Urothelium cell line (cell line): ENCODE measurements at regions not wholly inside any gene's neighbourhood (a gene's known extent, or its start where the extent isn't known, plus 50 kb on each side); places are given as distances from the start of the nearest gene placed in this dataset.

Experiments
- DNase-seq: peaks from one replicate; pipeline ENCODE4 v3.0.0; 2011; ENCODE audit warnings: low spot score, mixed read lengths
- FAIRE-seq: peaks from 2 replicates; lab custom pipeline; 2011; peaks lifted over from hg19 to GRCh38; lab: Jason Lieb, UNC

- DNase-seq: no peak
- FAIRE-seq: no peak
These were observed 552.1 kb downstream of the TFEC start for GRCh38 chr7:115478426-115478825.

DNA sequence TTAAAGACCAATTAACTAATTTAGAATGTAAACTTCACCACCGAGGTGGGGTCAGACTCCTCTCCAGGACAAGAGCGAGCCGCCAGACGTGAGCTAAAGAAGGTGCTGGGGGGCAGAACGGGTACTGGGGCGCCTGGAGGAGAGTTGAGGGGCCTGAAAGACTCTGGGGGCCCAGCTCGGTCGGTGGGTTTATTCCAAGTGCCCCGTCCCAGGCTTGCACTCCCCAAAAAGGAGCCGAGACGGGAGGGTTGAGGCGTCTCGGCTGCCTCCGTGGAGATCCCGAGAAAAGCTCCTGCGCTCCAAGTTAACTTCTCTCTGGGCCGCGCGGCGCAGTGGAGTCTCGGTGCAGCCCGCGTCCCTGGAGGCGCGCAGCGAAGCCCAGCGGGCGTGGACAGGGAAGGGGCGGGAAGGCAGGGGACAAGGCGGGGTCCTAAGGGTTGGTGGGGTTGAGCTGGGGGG is 553.3 kb downstream of the TFEC start:
- FAIRE-seq: no peak
- no peak for DNase-seq

- DNase-seq: no peak
- no peak for FAIRE-seq
These were observed 553.8 kb downstream of the TFEC start for GRCh38 chr7:115476671-115477181.

DNA sequence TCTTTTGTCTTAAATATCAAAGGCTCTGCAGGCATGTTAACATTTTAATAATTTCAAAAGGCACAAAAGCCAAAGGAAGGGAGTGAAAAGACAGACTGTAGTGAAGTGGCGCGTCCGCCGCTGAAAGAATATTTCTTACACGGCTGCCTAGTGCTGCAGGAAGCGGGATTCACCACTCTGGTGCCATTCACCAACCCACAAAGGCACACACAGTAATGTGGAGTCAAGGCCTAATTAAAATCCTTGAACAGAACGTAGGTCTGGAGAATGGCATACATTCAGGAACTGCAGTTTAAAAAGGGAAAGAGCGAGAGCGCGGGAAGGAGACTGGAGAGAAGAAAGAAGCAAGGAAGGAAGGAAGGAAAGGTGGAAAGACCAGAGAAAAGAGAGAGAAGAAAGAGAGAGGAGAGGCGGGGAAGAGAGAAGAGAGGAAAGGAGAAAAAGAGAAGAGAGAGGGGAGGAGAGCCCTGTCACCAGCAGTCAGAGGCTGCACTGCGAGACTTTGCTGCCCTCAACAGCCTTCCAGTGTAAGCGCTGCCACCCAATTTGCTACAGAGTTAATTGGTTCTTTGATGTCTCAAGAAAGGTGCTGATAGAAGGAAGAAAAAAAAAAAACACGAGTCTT is 554.0 kb downstream of the MDFIC start:
- no peak for DNase-seq
- FAIRE-seq: no peak

GRCh38 chr7:115475206-115475605 is 553.3 kb downstream of the MDFIC start:
- no peak for DNase-seq

DNA sequence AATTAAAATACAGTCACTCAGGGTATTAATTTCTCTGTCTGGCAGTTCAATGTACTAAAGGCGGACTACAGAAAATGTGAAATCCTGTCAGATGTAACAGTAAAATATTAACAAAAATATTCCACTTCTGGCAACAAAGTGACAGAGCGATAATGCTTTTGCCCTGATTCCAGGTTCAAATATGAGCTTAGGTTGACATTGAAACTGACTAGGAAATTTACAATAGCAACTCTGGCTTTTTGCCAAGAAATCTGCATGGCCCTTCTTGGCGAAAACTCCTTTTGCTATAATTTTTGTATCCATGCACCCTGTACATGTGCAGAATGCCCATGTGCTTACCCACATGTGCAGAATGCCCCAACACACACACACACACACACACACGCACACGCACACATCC is 552.2 kb downstream of the MDFIC start:
- no peak for FAIRE-seq

More at GRCh38 chr7:115475206-115475605, 553.3 kb downstream of the MDFIC start:
- no peak for FAIRE-seq

GRCh38 chr7:115471891-115472290 is 550.0 kb downstream of the MDFIC start:
- DNase-seq (peak; percentile 27), FAIRE-seq (no peak)

More for the DNA sequence above, 552.2 kb downstream of the MDFIC start:
- no peak for DNase-seq

DNA sequence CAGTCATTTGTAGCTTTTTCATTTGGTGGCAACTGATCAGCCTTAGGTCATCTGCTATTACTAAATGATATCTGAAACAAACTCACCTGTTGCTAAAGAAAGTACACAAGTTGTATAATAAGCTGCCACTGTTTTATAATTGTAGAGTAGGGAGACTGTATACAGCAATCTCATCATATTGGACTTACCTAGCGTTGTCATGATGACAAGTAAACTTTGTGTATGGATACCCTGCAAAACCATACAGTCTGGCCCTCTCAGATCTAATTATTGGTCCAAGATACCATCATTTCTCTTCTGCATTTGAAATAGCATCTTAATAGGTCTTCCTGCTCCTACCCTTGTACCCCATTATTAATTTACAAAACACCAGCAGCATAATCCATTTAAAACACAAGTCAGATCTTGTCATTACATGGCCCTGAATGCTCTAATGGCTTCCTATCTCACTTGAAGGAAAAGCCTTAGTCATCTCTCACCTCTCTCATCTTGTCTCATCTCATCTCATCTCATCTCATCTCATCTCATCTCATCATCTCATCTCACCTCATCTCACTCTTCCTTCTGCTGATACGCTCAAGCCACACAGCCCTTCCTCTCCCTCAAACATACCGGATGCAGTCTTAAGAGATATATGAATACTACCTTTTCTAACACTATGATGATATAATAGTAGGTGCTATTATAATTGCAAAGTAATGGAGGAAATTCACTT is 540.6 kb downstream of the MDFIC start:
- no peak for FAIRE-seq
- no peak for DNase-seq

- FAIRE-seq: no peak
These were observed 527.8 kb downstream of the MDFIC start for GRCh38 chr7:115449689-115450088.

DNA sequence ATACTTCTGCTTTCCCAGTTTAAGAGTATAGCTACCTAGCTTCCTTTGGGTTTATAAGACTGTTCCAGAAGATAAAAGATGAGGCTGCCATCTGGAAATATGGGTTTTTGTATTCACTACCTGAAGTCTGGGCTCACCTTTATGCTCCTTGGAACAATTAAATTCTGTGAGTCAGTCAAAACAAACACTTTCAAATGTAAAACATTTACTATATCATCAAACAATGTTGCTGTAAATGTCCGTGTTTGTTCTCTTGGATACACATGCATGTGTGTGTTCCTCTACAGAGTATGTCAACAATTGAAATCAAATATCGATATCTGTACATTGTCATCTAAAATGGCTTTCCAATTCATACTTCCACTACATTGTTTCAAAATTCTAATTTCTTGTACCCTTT is 525.6 kb downstream of the MDFIC start:
- no peak for FAIRE-seq
- DNase-seq: no peak

More at GRCh38 chr7:115449689-115450088, 527.8 kb downstream of the MDFIC start:
- DNase-seq: no peak

DNA sequence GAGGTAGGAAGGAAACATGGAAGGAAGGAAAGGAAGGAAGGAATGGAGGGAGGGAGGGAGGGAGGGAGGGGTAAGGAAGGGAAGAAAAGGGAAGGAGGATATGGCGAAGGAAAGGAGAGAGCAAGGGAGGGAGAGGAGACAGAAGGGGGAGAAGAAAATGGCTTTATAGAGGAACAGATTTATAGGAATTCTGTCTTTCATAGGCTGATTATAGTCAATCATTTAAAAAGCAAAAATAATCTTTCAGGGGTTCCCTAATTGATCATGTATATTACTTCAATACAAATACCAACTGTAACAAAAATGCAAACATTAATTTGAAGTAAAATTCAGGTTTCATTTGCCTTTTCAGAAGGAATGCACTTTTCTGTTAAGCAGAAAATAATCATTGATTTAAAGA is 519.1 kb downstream of the MDFIC start:
- no peak for FAIRE-seq
- no peak for DNase-seq

GRCh38 chr7:115435178-115435577 is 513.3 kb downstream of the MDFIC start:
- FAIRE-seq: no peak
- no peak for DNase-seq

DNA sequence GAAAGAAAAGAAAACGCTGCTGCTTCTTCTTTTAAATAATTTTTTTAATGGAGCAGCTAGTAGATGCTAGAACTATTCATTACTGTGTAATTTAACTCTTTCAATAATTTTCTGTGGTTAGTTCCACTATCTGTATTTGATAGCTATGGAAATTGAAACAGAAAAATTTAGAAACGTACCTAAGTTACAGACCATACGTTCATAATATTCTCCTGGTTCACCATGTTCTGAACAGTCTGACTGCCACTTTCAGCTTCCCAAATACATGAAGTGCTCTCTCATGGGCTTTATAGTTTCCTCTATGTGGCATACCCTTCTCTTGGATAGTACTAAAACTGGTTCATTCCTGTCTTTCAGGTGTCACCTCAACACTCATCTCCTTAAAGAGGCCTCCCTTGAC is 508.0 kb downstream of the MDFIC start:
- DNase-seq: no peak
- no peak for FAIRE-seq

- no peak for FAIRE-seq
- no peak for DNase-seq
These were observed 495.8 kb downstream of the MDFIC start for GRCh38 chr7:115417662-115418061.

- FAIRE-seq (no peak), DNase-seq (no peak)
These were observed 489.2 kb downstream of the MDFIC start for GRCh38 chr7:115410972-115411686.

DNA sequence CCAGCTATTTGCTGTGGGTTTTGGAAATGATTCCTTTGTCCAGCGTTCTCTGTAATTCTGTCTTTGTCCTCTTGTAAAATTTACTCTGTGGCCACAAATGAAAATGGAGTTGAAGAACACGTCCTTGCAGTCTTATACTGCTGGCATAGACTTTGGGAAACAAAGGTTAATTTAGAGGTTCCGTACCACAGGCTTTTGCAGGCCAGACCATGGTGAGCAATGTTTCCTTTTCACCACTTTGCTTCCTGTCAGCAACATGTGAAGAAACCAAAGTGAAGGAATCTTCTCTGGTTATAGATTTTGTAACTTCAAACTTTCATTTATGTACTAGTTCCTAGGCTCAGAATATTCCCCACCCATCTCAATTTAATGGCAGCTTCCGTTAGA is 488.5 kb downstream of the MDFIC start:
- FAIRE-seq (no peak), DNase-seq (no peak)

DNA sequence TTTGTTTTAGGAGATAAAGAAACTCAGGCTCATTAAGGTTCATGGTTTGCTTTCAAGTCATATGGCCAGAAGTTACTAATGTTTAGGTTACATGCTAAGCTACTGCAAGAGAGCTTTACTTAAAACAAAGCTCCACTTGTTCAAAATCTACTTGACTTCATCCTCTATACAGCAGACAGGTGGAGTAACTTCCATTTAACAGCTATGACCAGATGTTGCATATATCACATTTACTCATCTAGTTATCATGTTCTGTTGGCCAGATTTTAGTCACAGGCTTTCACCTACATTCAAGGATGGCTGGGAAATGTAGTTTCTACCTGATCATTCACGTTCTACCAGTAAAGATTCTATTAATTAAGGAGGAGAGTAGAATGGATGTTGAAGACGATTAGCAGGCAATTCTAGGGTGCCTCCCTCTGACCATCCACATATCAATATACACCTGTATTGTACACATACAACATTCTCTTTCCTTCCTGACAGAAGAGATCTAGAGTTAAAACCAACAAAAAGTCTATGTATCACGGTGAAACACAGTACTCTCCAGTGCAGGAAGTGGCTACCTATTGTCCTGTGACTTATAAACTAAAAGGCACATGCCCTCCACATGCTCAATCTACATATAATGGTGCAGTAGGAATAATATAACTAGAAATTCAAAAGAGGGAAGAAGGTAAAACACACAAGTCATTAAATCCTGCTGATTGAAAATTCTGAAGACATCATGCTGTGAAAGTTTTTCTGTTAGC is 488.0 kb downstream of the MDFIC start:
- FAIRE-seq: no peak
- no peak for DNase-seq

DNA sequence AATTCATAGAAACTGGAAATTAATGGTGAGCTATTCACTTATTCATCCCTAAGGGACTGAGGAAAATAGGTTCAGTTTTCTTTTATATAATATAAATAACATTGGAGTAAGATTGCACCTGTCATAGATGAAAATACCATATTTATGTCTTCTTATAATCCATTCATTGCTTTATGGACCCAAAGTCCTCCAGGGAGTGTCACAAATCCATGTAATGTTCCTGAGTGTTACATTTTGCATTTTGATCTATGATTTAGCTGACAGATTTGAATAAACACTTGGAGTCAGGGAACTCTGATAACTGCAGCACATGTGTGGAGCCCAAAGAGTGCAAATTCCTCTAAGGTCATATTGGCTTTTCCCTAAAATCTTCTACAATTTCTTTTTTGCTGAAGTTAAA is 484.3 kb downstream of the MDFIC start:
- DNase-seq: no peak
- no peak for FAIRE-seq

DNA sequence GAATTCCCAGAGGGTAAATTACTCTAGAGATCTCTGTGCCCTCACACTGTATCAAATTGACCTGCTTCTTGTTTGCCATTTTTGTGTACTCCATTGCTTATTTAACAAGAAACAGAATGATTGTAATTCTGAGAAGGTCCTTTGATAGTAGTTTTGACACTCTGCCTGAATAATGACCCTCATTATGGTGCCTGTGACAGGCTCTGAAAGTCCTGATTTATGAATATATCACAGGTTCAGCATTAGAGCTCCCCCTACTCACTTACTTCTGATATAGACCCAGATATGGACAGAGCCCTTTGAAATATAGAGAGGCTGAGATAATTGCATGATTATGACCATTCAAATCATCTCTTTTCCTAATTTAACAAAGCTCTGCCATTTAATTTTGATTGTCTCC is 465.2 kb downstream of the MDFIC start:
- DNase-seq (no peak), FAIRE-seq (no peak)

DNA sequence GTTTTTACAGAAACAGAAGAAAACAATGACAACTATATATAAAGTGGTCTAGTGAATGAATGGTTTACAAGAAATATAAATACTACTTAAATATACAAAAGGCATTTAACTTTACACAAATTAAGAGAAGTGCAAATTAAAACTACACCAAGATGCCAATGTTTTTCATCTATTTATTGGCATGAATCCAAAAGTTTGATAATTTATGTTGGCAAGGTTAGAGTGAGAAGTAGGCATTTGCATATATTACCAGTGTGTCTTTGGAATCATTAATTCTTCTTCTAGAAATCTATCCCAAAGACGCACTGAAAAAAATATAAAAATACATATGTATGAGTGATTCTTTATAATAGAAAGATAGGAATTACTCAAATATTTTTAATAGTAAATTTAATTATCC is 457.4 kb downstream of the MDFIC start:
- DNase-seq (no peak), FAIRE-seq (no peak)

- DNase-seq (no peak), FAIRE-seq (no peak)
These were observed 447.1 kb downstream of the MDFIC start for GRCh38 chr7:115368998-115369397.
